Adrenal gland (tissue), 9 donors: ENCODE measurements at regions not wholly inside any gene's neighbourhood (a gene's known extent, or its start where the extent isn't known, plus 50 kb on each side); places are given as distances from the start of the nearest gene placed in this dataset.
"Not testable (repeated sequence)": the region's sequence is repeated elsewhere in the genome, so short reads cannot be mapped to it uniquely, and the experiment has no call there.

Experiments used
- DNase-seq, 7 donors: peaks; one replicate each; pipeline ENCODE4 v3.0.0-alpha.2; 2019 to 2020
- H3K27ac ChIP-seq, 5 donors: fragments of 200-600 bp; sonication (generic) in 4 of 5; 1 replicate in 3 of 5; 2 replicates in 2 of 5; pipeline versions ENCODE4 v1.5.1 to v1.8.0; 2016 to 2020; ENCODE audit warnings: mild to moderate bottlenecking in 1 of 5
- H3K27me3 ChIP-seq: fragments of 200-600 bp; 2 replicates; pipeline ENCODE4 v1.8.0; 2021
- H3K36me3 ChIP-seq, 2 donors: fragments of 200-600 bp; replicated peaks in 1 of 2; 1 replicate in 1 of 2; 2 replicates in 1 of 2; pipeline versions ENCODE4 v1.5.1 to v1.8.0; 2018 to 2022
- H3K4me1 ChIP-seq, 2 donors: fragments of 200-600 bp; replicated peaks in 1 of 2; 1 replicate in 1 of 2; 2 replicates in 1 of 2; pipeline versions ENCODE4 v1.5.1 to v1.8.0; 2018 to 2021
- H3K4me3 ChIP-seq, 4 donors: fragments of 200-600 bp; sonication (generic) in 3 of 4; one replicate each; pipeline ENCODE4 v1.5.1; 2016 to 2018
- H3K9me3 ChIP-seq, 3 donors: fragments of 200-600 bp; sonication (generic) in 1 of 3; replicated peaks in 1 of 3; 1 replicate in 2 of 3; 2 replicates in 1 of 3; pipeline versions ENCODE4 v1.5.1 to v1.8.0; 2016 to 2021
- POLR2A ChIP-seq, 2 donors: fragments of 450-650 bp; IDR thresholded peaks; one replicate each; pipeline ENCODE4 v1.6.1; 2017; ENCODE audit warnings: antibody characterized with exemption in 2 of 2, mild to moderate bottlenecking in 2 of 2, moderate library complexity in 1 of 2
- whole genome bisulfite sequencing, 4 donors: extraction: QIAGEN DNeasy Blood & Tissue Kit in 2 of 4; methylation state at CpG; one replicate each; pipeline versions ENCODE4 v1.1.5 to v1.1.7; 2013 to 2017; 5-methylcytosine and 5-hydroxymethylcytosine counted together
- intact Hi-C, 2 donors: fragments of 100-400 bp; cut with DNase I; formaldehyde crosslinking; loops; one replicate each; pipeline versions ENCODE4 v1.14.1 to v1.15.0; 2022 to 2023
- TF ChIP-seq, protein P1 (sequence below), 6 experiments: fragments of 450-650 bp in 4 of 6; fragments of 200-600 bp in 2 of 6; sonication (generic) in 1 of 6; IDR thresholded peaks; 1 replicate in 5 of 6; 2 replicates in 1 of 6; pipeline versions ENCODE4 v1.5.1 to v1.8.0; 2016 to 2021; ENCODE audit warnings: antibody characterized with exemption in 6 of 6, mild to moderate bottlenecking in 2 of 6, moderate library complexity in 1 of 6
- donor health status: healthy with polysubstance abuse.
- donor health status: Bipolar disorder and iron deficiency.
- donor health status: DM: yes; HTN: yes; CAD: no.
- donor health status: DM: no; HTN: no; CAD: no.
- donor health status: DM: no; HTN: no; CAD: no.

DNA sequence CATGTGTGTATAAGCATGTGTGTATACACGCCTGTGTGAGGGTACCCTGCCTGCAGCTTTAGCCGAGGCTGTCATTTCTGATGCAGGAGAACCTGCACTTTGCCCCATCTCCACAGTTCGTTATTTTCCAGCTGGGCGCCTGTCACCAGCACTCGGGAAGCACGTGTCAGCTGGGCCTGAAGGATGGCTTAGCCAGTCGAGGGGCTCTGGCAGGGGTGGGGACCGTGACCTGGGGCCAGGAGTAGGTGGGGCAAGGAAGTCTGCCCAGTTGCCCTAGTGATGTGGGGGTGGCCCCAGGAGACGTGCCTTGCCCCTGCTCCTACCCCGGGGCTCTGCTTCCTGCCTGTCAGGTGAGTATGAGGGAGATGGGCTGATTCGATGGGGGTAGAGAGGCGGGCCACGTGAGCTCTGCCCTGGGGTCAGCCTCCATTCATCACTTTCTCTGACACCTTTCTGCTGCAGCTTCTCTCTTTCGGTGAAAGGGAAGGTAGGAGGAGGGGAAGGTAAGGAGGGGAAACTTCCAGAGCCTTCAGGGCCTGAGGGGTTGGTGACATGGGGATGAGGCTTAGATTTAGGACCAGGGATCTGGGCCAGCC is 130.6 kb upstream of the SKOR2 start:
- Histone ChIP-seq H3K36me3 (no peaks in the 10 kb centered on the region), H3K4me1 (no peaks in the 10 kb centered on the region), H3K9me3 (no peaks in the 10 kb centered on the region), H3K27me3 (no peaks in the 10 kb centered on the region), H3K4me3 (no peak overlapping the region), H3K27ac (no peak overlapping the region)
- no peak for TF ChIP-seq POLR2A (IDR thresholded peaks at IDR 0.05)
- TF ChIP-seq, protein P1, sequence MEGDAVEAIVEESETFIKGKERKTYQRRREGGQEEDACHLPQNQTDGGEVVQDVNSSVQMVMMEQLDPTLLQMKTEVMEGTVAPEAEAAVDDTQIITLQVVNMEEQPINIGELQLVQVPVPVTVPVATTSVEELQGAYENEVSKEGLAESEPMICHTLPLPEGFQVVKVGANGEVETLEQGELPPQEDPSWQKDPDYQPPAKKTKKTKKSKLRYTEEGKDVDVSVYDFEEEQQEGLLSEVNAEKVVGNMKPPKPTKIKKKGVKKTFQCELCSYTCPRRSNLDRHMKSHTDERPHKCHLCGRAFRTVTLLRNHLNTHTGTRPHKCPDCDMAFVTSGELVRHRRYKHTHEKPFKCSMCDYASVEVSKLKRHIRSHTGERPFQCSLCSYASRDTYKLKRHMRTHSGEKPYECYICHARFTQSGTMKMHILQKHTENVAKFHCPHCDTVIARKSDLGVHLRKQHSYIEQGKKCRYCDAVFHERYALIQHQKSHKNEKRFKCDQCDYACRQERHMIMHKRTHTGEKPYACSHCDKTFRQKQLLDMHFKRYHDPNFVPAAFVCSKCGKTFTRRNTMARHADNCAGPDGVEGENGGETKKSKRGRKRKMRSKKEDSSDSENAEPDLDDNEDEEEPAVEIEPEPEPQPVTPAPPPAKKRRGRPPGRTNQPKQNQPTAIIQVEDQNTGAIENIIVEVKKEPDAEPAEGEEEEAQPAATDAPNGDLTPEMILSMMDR (IDR thresholded peaks at IDR 0.05) = no peak
- WGBS, 4 donors = 20 to 31% (median 24%) methylated on average over 12 to 14 of the region's 14 CpGs
- DNase-seq = no peak
- intact Hi-C loops = no loop called here

GRCh38 chr18:47380153-47380552 is 128.7 kb upstream of the SKOR2 start:
- Histone ChIP-seq H3K4me1 (no peaks in the 10 kb centered on the region), H3K36me3 (no peaks in the 10 kb centered on the region), H3K27ac (no peak overlapping the region), H3K9me3 (no peaks in the 10 kb centered on the region), H3K4me3 (no peak overlapping the region), H3K27me3 (no peaks in the 10 kb centered on the region)
- TF ChIP-seq POLR2A (IDR thresholded peaks at IDR 0.05) = no peak
- TF ChIP-seq, protein P1 (IDR thresholded peaks at IDR 0.05) = no peak
- 67 to 79% (median 72%) methylated on average over 1 of the region's 1 CpG for WGBS, 4 donors
- intact Hi-C loops = no loop called here
- DNase-seq = no peak

- no peak for DNase-seq
- Histone ChIP-seq H3K9me3 (no peaks in the 10 kb centered on the region), H3K27me3 (no peaks in the 10 kb centered on the region), H3K36me3 (no peaks in the 10 kb centered on the region), H3K27ac (no peak overlapping the region), H3K4me1 (no peaks in the 10 kb centered on the region), H3K4me3 (no peak overlapping the region)
- TF ChIP-seq POLR2A (IDR thresholded peaks at IDR 0.05) = no peak
- TF ChIP-seq, protein P1 (IDR thresholded peaks at IDR 0.05) = no peak
- WGBS, 4 donors = 54 to 77% (median 69%) methylated on average over 3 of the region's 3 CpGs
- intact Hi-C loops = no loop called here
These were observed 122.0 kb upstream of the SKOR2 start for GRCh38 chr18:47373465-47373864.

GRCh38 chr18:47370052-47370451 is 118.6 kb upstream of the SKOR2 start:
- no peak for DNase-seq
- Histone ChIP-seq H3K36me3 (no peaks in the 10 kb centered on the region), H3K27ac (no peak overlapping the region), H3K4me3 (no peak overlapping the region), H3K4me1 (no peaks in the 10 kb centered on the region), H3K9me3 (no peaks in the 10 kb centered on the region), H3K27me3 (no peaks in the 10 kb centered on the region)
- no peak for TF ChIP-seq POLR2A (IDR thresholded peaks at IDR 0.05)
- TF ChIP-seq, protein P1 (IDR thresholded peaks at IDR 0.05) = no peak
- intact Hi-C loops = no loop called here
- 56 to 73% (median 63%) methylated on average over 2 of the region's 2 CpGs for WGBS, 4 donors

- H3K4me3 ChIP-seq, H3K36me3 ChIP-seq, H3K9me3 ChIP-seq, H3K4me1 ChIP-seq, H3K27me3 ChIP-seq, DNase-seq, H3K27ac ChIP-seq: not testable (repeated sequence)
- 78 to 91% (median 87%) methylated on average over 14 to 15 of the region's 15 CpGs for WGBS, 4 donors
- intact Hi-C loops = loop anchor here in 1 of 2 donors (10.0 kb wide), 1 partner anchor 59 kb away; no protein-coding TSS in a partner anchor
These were observed 102.6 kb upstream of the SKOR2 start for GRCh38 chr18:47354061-47354460.
